ENCODE measurements at regions not wholly inside any gene's neighbourhood (a gene's known extent, or its start where the extent isn't known, plus 50 kb on each side); places are given as distances from the start of the nearest gene placed in this dataset.
"Not testable (repeated sequence)": the region's sequence is repeated elsewhere in the genome, so short reads cannot be mapped to it uniquely, and the experiment has no call there.

- peak; percentile 67 for DNase-seq (ENCODE audit: low spot score)
These were observed 208.8 kb downstream of the RNF144B start for GRCh38 chr6:18595774-18596530.

- DNase-seq (ENCODE audit: low spot score): no peak
These were observed 209.3 kb downstream of the RNF144B start for GRCh38 chr6:18596531-18596835.

- no peak for DNase-seq (ENCODE audit: low spot score)
These were observed 211.6 kb downstream of the RNF144B start for GRCh38 chr6:18598551-18599264.

- DNase-seq (ENCODE audit: low spot score): no peak
These were observed 213.1 kb downstream of the RNF144B start for GRCh38 chr6:18600255-18600654.

GRCh38 chr6:18601516-18602020, 214.4 kb downstream of the RNF144B start:
- no peak for DNase-seq (ENCODE audit: low spot score)

- no peak for DNase-seq (ENCODE audit: low spot score)
These were observed 215.8 kb downstream of the RNF144B start for GRCh38 chr6:18602931-18603330.

GRCh38 chr6:18603361-18603760, 216.2 kb downstream of the RNF144B start:
- DNase-seq (ENCODE audit: low spot score): no peak

GRCh38 chr6:18605841-18606240, 218.7 kb downstream of the RNF144B start:
- no peak for DNase-seq (ENCODE audit: low spot score)

GRCh38 chr6:18609715-18610114, 222.6 kb downstream of the RNF144B start:
- no peak for DNase-seq (ENCODE audit: low spot score)

GRCh38 chr6:18613319-18613925, 226.3 kb downstream of the RNF144B start:
- DNase-seq (ENCODE audit: low spot score): no peak

- no peak for DNase-seq (ENCODE audit: low spot score)
These were observed 242.4 kb downstream of the RNF144B start for GRCh38 chr6:18629571-18629970.

- DNase-seq (ENCODE audit: low spot score): no peak
These were observed 245.7 kb downstream of the RNF144B start for GRCh38 chr6:18632670-18633410.

- DNase-seq (ENCODE audit: low spot score): no peak
These were observed 247.8 kb downstream of the RNF144B start for GRCh38 chr6:18634912-18635311.

GRCh38 chr6:18640134-18640533, 253.0 kb downstream of the RNF144B start:
- DNase-seq (ENCODE audit: low spot score): no peak

GRCh38 chr6:18640754-18641153, 253.6 kb downstream of the RNF144B start:
- no peak for DNase-seq (ENCODE audit: low spot score)

GRCh38 chr6:18654821-18655220, 267.7 kb downstream of the RNF144B start:
- no peak for DNase-seq (ENCODE audit: low spot score)

GRCh38 chr6:18656506-18656905, 269.4 kb downstream of the RNF144B start:
- DNase-seq (ENCODE audit: low spot score): no peak

- not testable (repeated sequence) for DNase-seq (ENCODE audit: low spot score)
These were observed 272.8 kb downstream of the RNF144B start for GRCh38 chr6:18659994-18660393.

GRCh38 chr6:18663011-18663410, 275.9 kb downstream of the RNF144B start:
- no peak for DNase-seq (ENCODE audit: low spot score)

GRCh38 chr6:18664401-18664800, 277.3 kb downstream of the RNF144B start:
- DNase-seq (ENCODE audit: low spot score): no peak

GRCh38 chr6:18667612-18668011, 280.5 kb downstream of the RNF144B start:
- DNase-seq (ENCODE audit: low spot score): no peak

GRCh38 chr6:18668994-18669393, 281.8 kb downstream of the RNF144B start:
- DNase-seq (ENCODE audit: low spot score): no peak

Data from NAMALWA (cell line).